DMS79 (cell line): ENCODE measurements at regions not wholly inside any gene's neighbourhood (a gene's known extent, or its start where the extent isn't known, plus 50 kb on each side); places are given as distances from the start of the nearest gene placed in this dataset.
"Not testable (repeated sequence)": the region's sequence is repeated elsewhere in the genome, so short reads cannot be mapped to it uniquely, and the experiment has no call there.

Experiments used
- DNase-seq: peaks from one replicate; lab custom pipeline; 2025; lab: John Stamatoyannopoulos, UW

GRCh38 chr2:131584380-131584779 lies 56.7 kb downstream of the CCDC74A start:
- DNase-seq: no peak

GRCh38 chr2:131584940-131585339 lies 57.3 kb downstream of the CCDC74A start:
- DNase-seq: no peak

- no peak for DNase-seq
Observed at GRCh38 chr2:131588152-131588873, 60.6 kb downstream of the CCDC74A start.

GRCh38 chr2:131589126-131589525 lies 61.4 kb downstream of the CCDC74A start:
- not testable (repeated sequence) for DNase-seq

GRCh38 chr2:131590366-131590765 lies 62.7 kb downstream of the CCDC74A start:
- no peak for DNase-seq

- no peak for DNase-seq
Observed at GRCh38 chr2:131590896-131591295, 63.2 kb downstream of the CCDC74A start.

GRCh38 chr2:131596561-131596960 lies 68.9 kb downstream of the CCDC74A start:
- DNase-seq: not testable (repeated sequence)

- not testable (repeated sequence) for DNase-seq
Observed at GRCh38 chr2:131602444-131602843, 74.8 kb downstream of the CCDC74A start.

- not testable (repeated sequence) for DNase-seq
Observed at GRCh38 chr2:131604652-131605051, 77.0 kb downstream of the CCDC74A start.

- DNase-seq: not testable (repeated sequence)
Observed at GRCh38 chr2:131606366-131606765, 78.7 kb downstream of the CCDC74A start.

GRCh38 chr2:131607056-131607455 lies 79.4 kb downstream of the CCDC74A start:
- DNase-seq: not testable (repeated sequence)

GRCh38 chr2:131614539-131614938 lies 86.9 kb downstream of the CCDC74A start:
- not testable (repeated sequence) for DNase-seq

GRCh38 chr2:131618320-131618719 lies 90.6 kb downstream of the CCDC74A start:
- not testable (repeated sequence) for DNase-seq

GRCh38 chr2:131622874-131623273 lies 95.2 kb downstream of the CCDC74A start:
- not testable (repeated sequence) for DNase-seq

GRCh38 chr2:131626011-131626410 lies 98.3 kb downstream of the CCDC74A start:
- not testable (repeated sequence) for DNase-seq

- DNase-seq: not testable (repeated sequence)
Observed at GRCh38 chr2:131626565-131626964, 98.9 kb downstream of the CCDC74A start.

GRCh38 chr2:131627777-131628176 lies 100.1 kb downstream of the CCDC74A start:
- DNase-seq: not testable (repeated sequence)

- not testable (repeated sequence) for DNase-seq
Observed at GRCh38 chr2:131631648-131632047, 104.0 kb downstream of the CCDC74A start.

GRCh38 chr2:131633405-131633804 lies 105.7 kb downstream of the CCDC74A start:
- not testable (repeated sequence) for DNase-seq

- DNase-seq: not testable (repeated sequence)
Observed at GRCh38 chr2:131633827-131634695, 106.4 kb downstream of the CCDC74A start.

- no peak for DNase-seq
Observed at GRCh38 chr2:131635611-131636010, 107.9 kb downstream of the CCDC74A start.

GRCh38 chr2:131636704-131637308 lies 109.1 kb downstream of the CCDC74A start:
- peak; percentile 85 for DNase-seq
